Natural killer cell (primary cell): ENCODE measurements at regions not wholly inside any gene's neighbourhood (a gene's known extent, or its start where the extent isn't known, plus 50 kb on each side); places are given as distances from the start of the nearest gene placed in this dataset.

Experiments
- ATAC-seq, 3 donors: fragments of 150-1000 bp in 2 of 3; fragments of 200-7000 bp in 1 of 3; cut with Tn5 transposase; 1 replicate in 1 of 3; 2 replicates in 2 of 3; pipeline ENCODE4 v1.10.0; 2021; ENCODE audit warnings: mild to moderate bottlenecking in 2 of 3, moderate library complexity in 2 of 3
- DNase-seq, 2 donors: peaks; one replicate each; pipeline versions ENCODE4 v3.0.0 to v3.0.0-alpha.2; 2013 to 2021; ENCODE audit warnings: mixed read lengths in 1 of 2
- H3K27ac ChIP-seq: one replicate; pipeline ENCODE4 v1.5.1; 2013; ENCODE audit warnings: mild to moderate bottlenecking, low read length
- H3K27me3 ChIP-seq: one replicate; pipeline ENCODE4 v1.6.1; 2013; ENCODE audit warnings: low read length; ENCODE audit not compliant: control insufficient read depth, insufficient read depth
- H3K36me3 ChIP-seq: one replicate; pipeline ENCODE4 v1.6.1; 2013; ENCODE audit warnings: low read length; ENCODE audit not compliant: control insufficient read depth, insufficient read depth
- H3K4me1 ChIP-seq: one replicate; pipeline ENCODE4 v1.6.1; 2013; ENCODE audit warnings: low read length; ENCODE audit not compliant: control insufficient read depth, insufficient read depth
- H3K4me3 ChIP-seq: one replicate; pipeline ENCODE4 v1.5.1; 2013; ENCODE audit warnings: low read length
- H3K9me3 ChIP-seq: one replicate; pipeline ENCODE4 v1.6.1; 2013; ENCODE audit warnings: low read length; ENCODE audit not compliant: control insufficient read depth, insufficient read depth
- H3K27ac Mint-ChIP-seq, 2 donors: one replicate each; pipeline ENCODE4 v1.8.0; 2022; ENCODE audit warnings: mild to moderate bottlenecking in 2 of 2, mixed read lengths in 2 of 2, moderate library complexity in 1 of 2
- H3K27me3 Mint-ChIP-seq, 2 donors: one replicate each; pipeline ENCODE4 v1.8.0; 2022; ENCODE audit warnings: low read depth in 2 of 2, mixed read lengths in 2 of 2
- H3K36me3 Mint-ChIP-seq: one replicate; pipeline ENCODE4 v1.8.0; 2022; ENCODE audit warnings: mixed read lengths
- H3K4me1 Mint-ChIP-seq, 2 donors: one replicate each; pipeline ENCODE4 v1.8.0; 2022; ENCODE audit warnings: mixed read lengths in 2 of 2
- H3K4me3 Mint-ChIP-seq: one replicate; pipeline ENCODE4 v1.8.0; 2022; ENCODE audit warnings: mild to moderate bottlenecking, moderate library complexity, mixed read lengths
- H3K9me3 Mint-ChIP-seq, 2 donors: one replicate each; pipeline ENCODE4 v1.8.0; 2022; ENCODE audit warnings: mixed read lengths in 2 of 2
- CTCF ChIP-seq: fragments of 200-600 bp; IDR thresholded peaks from one replicate; pipeline ENCODE4 v1.8.0; 2022; ENCODE audit warnings: antibody characterized with exemption
- WGBS: methylation state at CpG from one replicate; pipeline ENCODE4 v1.1.7; 2013; ENCODE audit warnings: missing lambda C conversion rate; ENCODE audit not compliant: insufficient coverage; 5-methylcytosine and 5-hydroxymethylcytosine counted together
- intact Hi-C: fragments of 100-400 bp; cut with micrococcal nuclease; formaldehyde crosslinking; loops from one replicate; pipeline ENCODE4 v1.14.2; 2022

GRCh38 chr9:107390279-107390678 lies 99.3 kb downstream of the KLF4 start:
- Histone ChIP-seq H3K4me1 (no peaks in the 10 kb centered on the region), H3K4me3 (no peak overlapping the region), H3K27me3 (no peaks in the 10 kb centered on the region), H3K36me3 (no peaks in the 10 kb centered on the region), H3K27ac (no peak overlapping the region), H3K9me3 (no peaks in the 10 kb centered on the region)
- TF ChIP-seq CTCF, result no peak
- 85% methylated on average over 8 of the region's 8 CpGs for WGBS
- no peak for DNase-seq
- Mint-ChIP-seq H3K27me3 (peaks cover 0 to 2% of the 10 kb centered on the region in 2 donors), H3K4me3 (no peak overlapping the region), H3K27ac (no peak overlapping the region), H3K9me3 (no peaks in the 10 kb centered on the region), H3K4me1 (no peaks in the 10 kb centered on the region), H3K36me3 (no peaks in the 10 kb centered on the region)
- intact Hi-C loops, result no loop called here
- no peak for ATAC-seq

DNA sequence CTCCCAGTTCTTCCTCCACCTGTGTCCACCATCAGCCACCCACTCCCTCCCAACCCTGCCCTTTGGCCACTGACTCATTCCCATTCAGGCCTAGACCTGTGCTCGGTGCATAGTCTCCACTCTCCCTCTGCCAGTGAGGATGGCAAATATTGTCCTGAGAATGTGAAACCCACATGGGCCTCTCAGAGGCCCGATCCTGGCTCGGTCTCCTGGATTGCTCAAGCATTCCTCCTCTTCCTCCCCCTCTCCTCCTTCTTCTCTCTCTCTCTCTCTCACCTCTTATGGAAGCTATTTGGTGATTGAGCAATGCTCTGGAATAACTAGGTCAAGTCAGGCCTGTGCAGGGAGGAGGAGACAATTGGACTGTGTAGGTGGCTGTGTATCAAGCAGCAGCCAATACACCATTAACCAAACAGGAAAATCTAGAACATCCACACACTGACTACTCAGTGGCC lies 99.9 kb downstream of the KLF4 start:
- peaks cover 5% of the 10 kb centered on the region in 2 donors for H3K27me3 Mint-ChIP-seq
- WGBS, result 92% methylated on average over 2 of the region's 3 CpGs
- no peak for TF ChIP-seq CTCF

GRCh38 chr9:107388890-107389289 lies 100.7 kb downstream of the KLF4 start:
- peaks cover 11% of the 10 kb centered on the region in 2 donors for H3K27me3 Mint-ChIP-seq
- H3K27ac ChIP-seq, result no peak overlapping the region
- WGBS, result 82% methylated on average over 4 of the region's 4 CpGs
- DNase-seq (no peak), ATAC-seq (no peak)
- H3K4me3 Mint-ChIP-seq, result no peak overlapping the region
- no peaks in the 10 kb centered on the region for H3K9me3 ChIP-seq
- no peaks in the 10 kb centered on the region for H3K36me3 Mint-ChIP-seq
- H3K27ac Mint-ChIP-seq, result no peak overlapping the region
- H3K27me3 ChIP-seq, result no peaks in the 10 kb centered on the region
- no peaks in the 10 kb centered on the region for H3K4me1 Mint-ChIP-seq
- no peaks in the 10 kb centered on the region for H3K36me3 ChIP-seq
- no peaks in the 10 kb centered on the region for H3K4me1 ChIP-seq
- no peak for TF ChIP-seq CTCF
- intact Hi-C loops, result no loop called here
- H3K9me3 Mint-ChIP-seq, result no peaks in the 10 kb centered on the region
- H3K4me3 ChIP-seq, result no peak overlapping the region

More for the DNA sequence above, 99.9 kb downstream of the KLF4 start:
- intact Hi-C loops, result no loop called here
- H3K27ac ChIP-seq, result no peak overlapping the region
- no peaks in the 10 kb centered on the region for H3K27me3 ChIP-seq
- no peaks in the 10 kb centered on the region for H3K36me3 ChIP-seq
- Mint-ChIP-seq H3K4me1 (no peaks in the 10 kb centered on the region), H3K4me3 (no peak overlapping the region), H3K27ac (no peak overlapping the region), H3K9me3 (no peaks in the 10 kb centered on the region), H3K36me3 (no peaks in the 10 kb centered on the region)
- H3K4me3 ChIP-seq, result no peak overlapping the region
- no peak for ATAC-seq
- no peaks in the 10 kb centered on the region for H3K9me3 ChIP-seq
- no peaks in the 10 kb centered on the region for H3K4me1 ChIP-seq
- DNase-seq, result no peak

GRCh38 chr9:107387409-107387808 lies 102.2 kb downstream of the KLF4 start:
- Histone ChIP-seq H3K9me3 (no peaks in the 10 kb centered on the region), H3K4me3 (no peak overlapping the region), H3K36me3 (no peaks in the 10 kb centered on the region), H3K27ac (no peak overlapping the region), H3K4me1 (no peaks in the 10 kb centered on the region), H3K27me3 (no peaks in the 10 kb centered on the region)
- H3K36me3 Mint-ChIP-seq, result no peaks in the 10 kb centered on the region
- H3K27ac Mint-ChIP-seq, result no peak overlapping the region
- WGBS, result 63% methylated on average over 3 of the region's 3 CpGs
- peaks cover 14 to 19% of the 10 kb centered on the region in 2 donors for H3K27me3 Mint-ChIP-seq
- H3K4me1 Mint-ChIP-seq, result no peaks in the 10 kb centered on the region
- intact Hi-C loops, result no loop called here
- TF ChIP-seq CTCF, result no peak
- H3K9me3 Mint-ChIP-seq, result no peaks in the 10 kb centered on the region
- no peak overlapping the region for H3K4me3 Mint-ChIP-seq
- DNase-seq (no peak), ATAC-seq (no peak)
